ENCODE measurements at regions not wholly inside any gene's neighbourhood (a gene's known extent, or its start where the extent isn't known, plus 50 kb on each side); places are given as distances from the start of the nearest gene placed in this dataset.

GRCh38 chr11:112632866-112633505 is 328.2 kb upstream of the NCAM1 start:
- Histone ChIP-seq H3K36me3 (ENCODE audit: control insufficient read depth, insufficient read depth, low read length) (no peaks in the 10 kb centered on the region), H3K4me1 (ENCODE audit: control insufficient read depth, insufficient read depth, low read length) (no peaks in the 10 kb centered on the region), H3K27me3 (ENCODE audit: control insufficient read depth, insufficient read depth, low read length) (no peaks in the 10 kb centered on the region), H3K18ac (ENCODE audit: low read depth, low read length) (no peak overlapping the region), H2AFZ (replicated peaks; ENCODE audit: low read length, poor library complexity) (no peak overlapping the region), H3K9ac (ENCODE audit: low read depth, low read length) (no peak overlapping the region), H3K56ac (ENCODE audit: extremely low read depth, insufficient read depth, low read length) (no peak overlapping the region), H2BK5ac (ENCODE audit: low read depth, low read length, poor library complexity, severe bottlenecking) (no peak overlapping the region), H2BK120ac (ENCODE audit: low read depth, low read length) (no peak overlapping the region), H3K4me3 (ENCODE audit: insufficient read depth, low read depth, low read length) (no peak overlapping the region), H3K23ac (ENCODE audit: low read depth, low read length) (no peak overlapping the region), H4K5ac (ENCODE audit: low read depth, low read length) (no peak overlapping the region), H2AK5ac (ENCODE audit: low read depth, low read length) (no peak overlapping the region), H4K20me1 (ENCODE audit: insufficient read depth, low read length) (no peaks in the 10 kb centered on the region), H2AK9ac (replicated peaks; ENCODE audit: low read depth, low read length, poor library complexity) (no peak overlapping the region), H3K14ac (replicated peaks; ENCODE audit: low read depth, low read length) (no peak overlapping the region), H4K8ac (ENCODE audit: low read depth in 2 of 2, low read length in 2 of 2) (no peak overlapping the region), H3K9me1 (ENCODE audit: insufficient read depth, low read length) (no peaks in the 10 kb centered on the region), H3K27ac (ENCODE audit: insufficient read depth, low read length) (no peak overlapping the region), H3K79me1 (ENCODE audit: low read depth in 1 of 2, low read length in 2 of 2) (no peaks in the 10 kb centered on the region), H3K4me2 (ENCODE audit: low read depth, low read length) (no peak overlapping the region), H4K91ac (ENCODE audit: insufficient read depth, low read depth, low read length) (no peak overlapping the region), H3K9me3 (ENCODE audit: control insufficient read depth, insufficient read depth, low read length) (no peaks in the 10 kb centered on the region), H3K4ac (ENCODE audit: low read depth, low read length) (no peak overlapping the region), H2BK15ac (ENCODE audit: low read depth, low read length) (no peak overlapping the region), H2BK20ac (ENCODE audit: low read depth, low read length) (no peak overlapping the region)
- no peak for DNase-seq
- BruUV-seq (replicated peaks): no TSS peak
- ChIA-PET CTCF (no interaction called here), POLR2A (ENCODE audit: unreplicated experiment) (no interaction called here)
- in situ Hi-C loops (cut with MboI; ENCODE audit: low sequenced_read_pairs) (no loop called here), intact Hi-C loops (cut with micrococcal nuclease) (no loop called here), dilution Hi-C loops (cut with HindIII; ENCODE audit: low sequenced_read_pairs, unreplicated experiment) (no loop called here)
- WGBS, 2 experiments (ENCODE audit: extremely low coverage in 2 of 2, insufficient read length in 1 of 2): no CpG with 5 or more reads among the region's 5 CpGs
- ATAC-seq (ENCODE audit: low read depth): no peak
- TF ChIP-seq MAFK (IDR thresholded peaks at IDR 0.05; ENCODE audit: low read depth, low read length) (no peak), POLR2A (IDR thresholded peaks at IDR 0.05; ENCODE audit: low read depth, low read length) (no peak), USF2 (IDR thresholded peaks at IDR 0.05; ENCODE audit: low read depth, low read length) (no peak), FOS (IDR thresholded peaks at IDR 0.05; ENCODE audit: low read depth, low read length) (no peak), RAD21 (IDR thresholded peaks at IDR 0.05; ENCODE audit: low read length) (no peak), CHD1 (IDR thresholded peaks at IDR 0.05; ENCODE audit: low read depth, low read length) (no peak), RFX5 (IDR thresholded peaks at IDR 0.05; ENCODE audit: low read depth, low read length) (no peak), NFE2L2 (IDR thresholded peaks at IDR 0.05; ENCODE audit: low read depth, low read length) (no peak), BHLHE40 (IDR thresholded peaks at IDR 0.05; ENCODE audit: low read depth, low read length) (no peak), SMC3 (IDR thresholded peaks at IDR 0.05; ENCODE audit: low read depth, low read length) (no peak), CEBPB (IDR thresholded peaks at IDR 0.05; ENCODE audit: low read depth, low read length) (no peak), CTCF (conservative IDR thresholded peaks at IDR 0.05; ENCODE audit: low read depth, low read length) (no peak), ELK1 (IDR thresholded peaks at IDR 0.05; ENCODE audit: borderline replicate concordance, low read depth, low read length) (no peak), MXI1 (IDR thresholded peaks at IDR 0.05; ENCODE audit: borderline replicate concordance, low read depth, low read length) (no peak), MAZ (IDR thresholded peaks at IDR 0.05; ENCODE audit: borderline replicate concordance, low read depth, low read length) (no peak), RCOR1 (IDR thresholded peaks at IDR 0.05; ENCODE audit: insufficient replicate concordance, low read length) (no peak)
